Bone marrow (tissue), 2 donors: ENCODE measurements at regions not wholly inside any gene's neighbourhood (a gene's known extent, or its start where the extent isn't known, plus 50 kb on each side); places are given as distances from the start of the nearest gene placed in this dataset.

ENCODE experiments used
- DNase-seq, 2 donors: peaks; one replicate each; lab custom pipeline; 2025; lab: John Stamatoyannopoulos, UW

- DNase-seq: no peak
Measured at GRCh38 chr3:107068980-107069379, 308.3 kb upstream of the CCDC54 start.

GRCh38 chr3:107076946-107077345 is 300.3 kb upstream of the CCDC54 start:
- DNase-seq: no peak

DNA sequence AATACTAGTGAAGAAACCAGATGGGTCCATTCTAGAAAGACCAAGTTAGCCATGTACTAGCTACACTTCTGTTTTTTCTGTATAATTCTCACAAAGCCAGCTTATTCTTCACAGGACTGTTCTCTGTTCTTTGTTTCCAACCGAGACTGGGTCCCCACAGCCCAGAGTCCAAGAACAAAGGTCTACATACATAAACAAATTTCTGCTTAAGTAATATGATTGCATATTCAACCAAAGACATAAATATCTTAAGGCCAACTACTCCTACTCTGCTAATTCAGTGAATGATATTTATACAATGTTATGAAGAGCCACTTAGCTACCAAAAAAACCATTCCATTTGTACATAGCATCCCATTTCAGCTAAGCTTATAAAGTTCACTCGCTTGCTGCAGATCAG is 299.8 kb upstream of the CCDC54 start:
- no peak for DNase-seq

- DNase-seq: no peak
Measured at GRCh38 chr3:107082527-107082926, 294.7 kb upstream of the CCDC54 start.

- DNase-seq: no peak
Measured at GRCh38 chr3:107085261-107085660, 292.0 kb upstream of the CCDC54 start.

- DNase-seq: no peak
Measured at GRCh38 chr3:107092121-107092520, 285.1 kb upstream of the CCDC54 start.

DNA sequence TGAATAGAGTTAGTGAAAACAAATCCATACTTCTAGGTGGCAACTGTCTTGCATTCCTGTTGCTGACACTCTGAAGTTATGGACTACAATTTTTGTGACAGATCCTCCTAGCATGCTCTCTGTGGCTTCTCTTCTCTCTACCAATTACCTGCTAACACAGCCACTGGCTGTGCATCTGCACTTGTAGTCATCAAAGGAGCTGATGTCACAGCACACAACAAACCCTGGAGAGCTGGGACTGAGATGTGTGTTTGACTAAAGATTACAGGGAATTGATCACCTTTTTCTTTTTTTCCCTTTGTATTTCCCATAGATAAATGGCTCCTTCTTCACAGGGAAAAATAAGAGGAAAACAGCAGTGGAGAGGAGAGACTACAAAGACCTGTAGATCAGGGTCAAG is 278.4 kb upstream of the CCDC54 start:
- DNase-seq: no peak

DNA sequence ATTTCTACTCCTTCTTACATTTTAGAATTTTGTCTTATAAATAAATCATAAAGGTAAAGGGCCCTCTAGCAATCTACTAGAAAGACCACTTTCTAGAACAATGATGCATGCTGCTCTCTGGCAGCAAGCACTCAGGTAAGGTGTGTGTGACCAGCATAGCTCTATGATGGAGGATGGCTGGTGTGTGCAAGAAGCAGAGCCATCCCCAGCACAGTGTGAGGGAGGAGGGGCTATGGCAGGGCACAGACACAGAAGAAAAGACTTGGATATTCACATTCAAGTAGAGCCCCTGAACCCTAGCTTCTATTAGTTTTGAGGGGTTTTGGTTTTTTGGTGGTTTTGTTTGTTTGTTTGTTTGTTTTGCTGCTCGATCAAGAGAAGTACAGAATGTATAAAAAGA is 277.1 kb upstream of the CCDC54 start:
- DNase-seq: no peak

DNA sequence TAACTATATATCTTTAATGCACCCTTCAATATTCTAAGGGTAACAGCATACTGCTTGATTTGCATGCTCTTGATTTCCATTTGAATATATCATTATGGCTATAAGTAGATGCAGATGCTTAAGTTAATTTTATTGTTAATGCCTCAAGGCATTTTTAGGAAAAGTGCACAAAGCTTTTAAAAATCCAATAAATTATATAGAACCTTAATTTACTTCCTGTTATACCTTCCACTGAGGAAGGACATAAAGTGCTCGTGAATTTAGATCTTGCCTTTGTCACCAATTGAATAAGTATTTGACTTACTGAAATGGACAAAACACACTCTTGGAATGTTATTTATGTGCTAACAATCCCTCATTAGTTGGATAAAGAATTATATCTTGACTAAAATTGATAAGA is 276.7 kb upstream of the CCDC54 start:
- DNase-seq: no peak

- no peak for DNase-seq
Measured at GRCh38 chr3:107103786-107104185, 273.5 kb upstream of the CCDC54 start.

GRCh38 chr3:107106316-107106715 is 270.9 kb upstream of the CCDC54 start:
- DNase-seq: no peak

DNA sequence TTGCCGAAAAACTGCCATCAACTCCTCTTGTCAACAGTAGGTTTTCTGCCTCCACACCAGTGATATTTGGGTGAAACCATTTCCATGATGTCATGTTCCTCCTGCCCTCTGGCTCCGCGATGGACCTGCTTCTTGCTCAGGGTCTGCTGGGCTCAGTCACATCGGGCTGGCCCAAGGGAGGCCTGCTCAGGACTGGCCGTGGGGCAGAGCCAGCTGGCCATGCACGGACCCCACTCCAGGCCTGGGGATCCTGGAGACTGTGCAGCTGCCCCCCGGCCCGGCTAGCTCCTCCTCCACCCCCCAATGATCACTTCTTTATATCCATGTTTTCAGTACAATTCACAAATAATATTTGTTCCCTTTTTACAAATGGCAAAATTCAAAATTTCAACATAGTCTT is 270.3 kb upstream of the CCDC54 start:
- DNase-seq: no peak

- no peak for DNase-seq
Measured at GRCh38 chr3:107110596-107111305, 266.5 kb upstream of the CCDC54 start.

- no peak for DNase-seq
Measured at GRCh38 chr3:107111872-107112271, 265.4 kb upstream of the CCDC54 start.

- DNase-seq: no peak
Measured at GRCh38 chr3:107112356-107112755, 264.9 kb upstream of the CCDC54 start.

DNA sequence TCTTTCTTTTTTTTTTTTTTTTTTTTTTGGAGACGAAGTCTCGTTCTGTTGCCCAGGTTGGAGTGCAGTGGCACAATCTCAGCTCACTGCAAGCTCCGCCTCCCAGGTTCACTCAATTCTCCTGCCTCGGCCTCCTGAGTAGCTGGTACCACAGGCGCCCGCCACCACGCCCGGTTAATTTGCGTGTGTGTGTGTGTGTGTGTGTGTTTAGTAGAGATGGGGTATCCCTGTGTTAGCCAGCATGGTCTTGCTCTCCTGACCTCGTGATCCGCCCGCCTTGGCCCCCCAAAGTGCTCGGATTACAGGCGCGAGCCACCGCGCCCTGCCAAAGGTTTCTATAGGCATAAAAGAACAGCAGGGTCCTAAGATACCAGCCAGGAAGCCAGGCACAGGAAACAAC is 261.0 kb upstream of the CCDC54 start:
- no peak for DNase-seq

DNA sequence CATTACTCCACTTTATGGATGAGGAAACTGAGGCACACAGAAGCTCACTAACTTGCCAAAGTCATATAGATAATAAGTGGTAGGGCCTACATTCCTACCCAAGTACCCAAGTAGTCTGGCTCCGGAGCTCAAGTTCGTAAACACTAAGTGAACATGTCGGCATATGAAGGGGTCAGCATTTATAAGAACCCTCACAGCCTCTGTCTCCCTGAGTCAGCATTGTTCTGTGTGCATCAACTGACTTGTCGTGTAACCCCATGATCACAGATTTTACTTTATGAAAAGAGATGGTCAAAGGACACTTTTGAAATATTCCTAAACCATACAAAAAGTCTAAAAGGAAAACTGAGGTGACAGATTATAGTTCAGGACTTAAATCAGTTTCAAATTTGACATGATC is 260.1 kb upstream of the CCDC54 start:
- no peak for DNase-seq

DNA sequence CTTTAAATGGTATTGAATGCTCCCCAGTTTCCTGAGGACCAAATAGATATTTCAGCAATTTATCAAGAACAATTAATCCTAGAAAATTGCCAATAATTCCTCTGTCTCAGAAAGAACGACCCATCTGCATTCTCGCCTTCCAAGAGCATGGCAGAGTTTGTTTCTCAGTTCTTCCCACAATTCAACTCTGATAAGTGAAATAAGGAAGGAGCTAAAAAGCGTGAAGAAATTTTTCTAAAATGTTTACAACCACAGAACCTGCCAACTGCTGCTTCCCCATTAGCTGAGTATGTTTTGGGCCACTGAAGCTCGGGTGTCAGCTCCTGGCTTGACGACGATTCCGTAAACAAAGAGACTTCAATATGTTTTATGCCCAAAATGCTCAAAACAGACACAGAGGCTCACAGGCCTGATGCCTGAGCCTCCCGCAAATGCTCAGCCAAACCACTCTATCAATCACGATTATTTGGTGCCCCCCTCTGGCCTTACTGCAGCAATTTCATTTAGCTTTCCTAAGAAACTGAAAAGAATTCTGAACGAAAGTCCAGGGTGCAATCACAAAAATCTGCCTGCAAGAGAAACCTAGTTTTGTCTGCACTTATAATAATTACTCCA is 259.2 kb upstream of the CCDC54 start:
- peak in 1 of 2 donors; percentile 25 for DNase-seq

GRCh38 chr3:107124885-107125284 is 252.4 kb upstream of the CCDC54 start:
- no peak for DNase-seq

DNA sequence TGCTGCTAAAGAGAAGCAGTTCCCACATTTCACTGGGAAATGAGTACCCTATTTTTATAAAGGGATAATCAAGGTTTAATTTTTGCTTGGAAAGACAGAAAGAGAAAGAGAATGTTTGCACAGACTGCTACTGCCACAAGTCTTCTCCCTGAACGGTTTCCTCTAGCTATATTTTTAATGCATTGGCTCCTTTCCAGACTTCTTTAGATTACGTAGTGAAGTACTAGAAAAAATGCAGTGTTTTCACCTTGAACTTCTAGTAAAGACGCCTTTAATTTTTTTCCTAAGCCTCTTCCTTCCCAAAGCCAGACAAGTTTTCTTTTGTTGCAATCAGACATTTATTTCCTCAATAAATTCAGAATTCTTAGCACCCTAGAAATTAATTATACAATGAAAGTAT is 248.3 kb upstream of the CCDC54 start:
- DNase-seq: no peak

DNA sequence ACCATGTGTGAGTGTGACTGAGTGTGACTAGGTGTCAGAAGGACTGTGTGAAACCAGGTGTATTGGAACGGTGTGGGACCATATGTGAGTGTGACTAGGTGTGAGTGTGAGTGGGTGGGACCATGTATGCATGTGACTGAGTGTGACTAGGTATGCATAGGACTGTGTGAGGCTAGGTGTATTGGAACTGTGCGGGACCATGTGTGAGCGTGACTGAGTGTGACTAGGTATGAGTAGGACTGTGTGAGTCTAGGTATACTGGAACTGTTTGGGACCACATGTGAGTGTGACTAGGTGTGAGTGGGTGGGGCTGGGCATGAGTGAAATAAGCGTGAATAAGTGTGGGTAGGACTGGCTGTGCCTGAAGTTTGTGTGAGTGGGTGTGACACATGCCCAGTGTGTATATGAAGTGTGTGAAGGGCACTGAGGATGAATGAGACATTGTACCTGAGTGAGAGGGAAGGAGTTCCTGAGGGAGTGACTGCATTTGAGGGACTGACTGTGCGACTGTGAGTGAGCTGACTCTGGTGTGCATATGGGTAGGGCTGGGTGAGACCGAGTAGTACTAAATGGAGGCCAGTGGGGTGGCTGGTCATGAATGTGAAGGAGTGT is 247.0 kb upstream of the CCDC54 start:
- no peak for DNase-seq

GRCh38 chr3:107132674-107133073 is 244.6 kb upstream of the CCDC54 start:
- no peak for DNase-seq

DNA sequence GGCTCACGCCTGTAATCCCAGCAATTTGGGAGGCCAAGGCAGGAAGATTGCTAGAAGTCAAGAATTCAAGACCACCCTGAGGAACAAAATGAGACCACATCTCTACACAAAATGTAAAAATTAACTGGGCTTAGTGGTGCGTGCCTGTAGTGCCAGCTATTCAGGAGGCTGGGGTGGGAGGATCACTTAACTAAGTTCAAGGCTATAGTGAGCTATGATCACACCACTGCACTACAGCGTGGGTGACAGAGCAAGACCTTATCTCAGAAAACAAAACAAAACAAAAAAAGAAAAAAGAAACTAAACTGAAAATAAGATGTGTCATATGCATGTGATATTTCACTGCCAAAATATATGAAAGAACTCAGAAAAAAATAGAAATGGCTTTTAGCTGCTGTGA is 243.3 kb upstream of the CCDC54 start:
- DNase-seq: no peak

DNA sequence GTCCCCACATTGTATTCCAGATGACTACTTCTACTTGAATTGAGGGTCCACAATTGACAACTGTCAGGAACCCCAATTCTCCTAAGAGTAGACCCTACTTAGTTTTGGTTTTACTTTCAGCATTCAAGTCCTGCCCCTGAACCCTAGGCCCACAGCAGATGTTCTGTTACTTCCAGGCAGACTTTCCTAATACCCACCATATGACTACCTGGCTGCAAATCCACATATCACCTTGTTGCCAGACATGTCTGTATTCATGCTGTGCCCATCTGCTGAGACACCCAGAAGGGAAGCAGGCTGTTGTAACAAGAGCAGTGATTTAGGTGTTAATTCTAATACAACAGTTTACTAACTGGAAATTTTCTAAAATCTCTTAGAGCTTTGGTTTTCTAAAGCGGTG is 235.1 kb upstream of the CCDC54 start:
- DNase-seq: no peak
